Activated CD4-positive, alpha-beta T cell treated with anti-CD3 and anti-CD28 coated beads, Interleukin-2, Interleukin-4, amounts not matched to agents 100 ng/mL and 50 ng/mL, durations not matched to agents 16 hours and 8 hours (primary cell): ENCODE measurements at regions not wholly inside any gene's neighbourhood (a gene's known extent, or its start where the extent isn't known, plus 50 kb on each side); places are given as distances from the start of the nearest gene placed in this dataset.
"Not testable (repeated sequence)": the region's sequence is repeated elsewhere in the genome, so short reads cannot be mapped to it uniquely, and the experiment has no call there.

ENCODE experiments used
- DNase-seq: peaks from one replicate; pipeline ENCODE4 v3.0.0-alpha.2; 2020; ENCODE audit warnings: low spot score

DNA sequence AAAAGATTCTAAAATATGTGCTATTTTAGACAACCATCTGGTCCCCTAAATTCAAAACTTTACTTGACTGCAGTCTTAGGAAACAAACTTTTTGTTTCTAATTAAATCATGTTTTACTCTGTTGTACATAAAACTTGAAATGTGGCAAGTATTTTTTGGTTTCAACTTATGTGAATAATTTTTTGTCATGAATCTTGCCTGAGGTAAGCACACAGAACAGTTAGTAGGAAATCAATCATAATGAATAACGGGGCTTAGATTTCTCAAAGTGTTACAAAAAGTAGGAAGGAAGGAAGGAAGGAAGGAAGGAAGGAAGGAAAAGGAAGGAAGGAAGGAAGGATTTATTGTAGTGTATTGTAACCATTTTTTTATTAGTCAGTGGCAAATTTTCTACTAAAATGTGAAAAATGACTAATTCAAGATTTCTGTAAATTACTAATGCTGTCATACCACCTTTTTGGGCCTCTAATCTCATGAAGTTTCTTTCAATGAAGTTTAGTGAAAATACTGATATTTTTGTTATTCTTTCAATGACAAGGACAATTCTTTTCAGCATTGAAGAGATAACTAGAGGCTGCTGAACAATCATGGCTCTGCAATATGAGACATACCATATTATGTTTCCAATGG lies 1689.2 kb downstream of the OTOL1 start:
- DNase-seq = no peak

- no peak for DNase-seq
These were observed 1679.4 kb downstream of the OTOL1 start for GRCh38 chr3:163175970-163176369.

- DNase-seq = not testable (repeated sequence)
These were observed 1675.9 kb downstream of the OTOL1 start for GRCh38 chr3:163172513-163172912.

GRCh38 chr3:163166197-163166596 lies 1669.6 kb downstream of the OTOL1 start:
- no peak for DNase-seq

GRCh38 chr3:163159306-163159705 lies 1662.7 kb downstream of the OTOL1 start:
- DNase-seq = no peak

- no peak for DNase-seq
These were observed 1643.0 kb downstream of the OTOL1 start for GRCh38 chr3:163139600-163139999.

DNA sequence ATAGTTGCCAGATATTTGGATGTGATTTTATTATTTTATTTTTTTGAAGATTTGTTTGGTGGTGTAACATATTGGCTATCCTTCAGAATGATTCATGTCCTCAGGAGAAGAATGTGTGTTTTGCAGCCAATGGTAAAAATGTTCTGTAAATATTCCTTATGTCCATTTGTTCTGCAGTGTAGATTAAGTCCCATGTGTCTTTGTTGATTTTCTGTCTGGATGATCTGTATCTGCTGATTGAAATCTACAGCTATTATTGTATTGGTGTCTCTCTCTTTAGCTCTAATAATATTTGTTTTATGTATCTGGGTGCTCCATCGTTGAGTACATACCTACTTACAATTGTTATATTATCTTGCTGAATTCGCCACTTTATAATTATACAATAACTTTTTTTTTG lies 1641.7 kb downstream of the OTOL1 start:
- no peak for DNase-seq

DNA sequence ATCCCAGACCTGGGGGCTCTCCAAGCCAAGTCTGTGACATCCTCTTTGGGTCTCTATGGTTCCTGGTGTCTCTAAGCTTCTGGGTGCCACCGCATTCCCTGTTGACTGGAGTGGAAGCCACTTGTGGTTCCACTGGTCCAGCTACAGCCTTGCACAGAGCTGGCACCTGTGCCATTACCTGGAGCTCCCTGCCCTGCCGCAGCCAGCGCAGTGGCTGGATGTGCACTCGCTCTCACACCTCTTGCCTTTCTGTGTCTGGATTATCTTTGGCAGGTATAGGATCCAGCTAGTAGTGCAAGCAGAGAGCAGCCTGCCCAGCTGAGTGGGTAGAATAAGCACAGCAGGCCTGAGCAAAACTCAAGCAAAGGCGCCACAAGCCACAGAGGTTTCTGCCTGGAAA lies 1635.5 kb downstream of the OTOL1 start:
- DNase-seq = no peak

- DNase-seq = no peak
These were observed 1632.7 kb downstream of the OTOL1 start for GRCh38 chr3:163129287-163129686.

GRCh38 chr3:163126115-163126514 lies 1629.5 kb downstream of the OTOL1 start:
- DNase-seq = no peak
